Esophagus muscularis mucosa (tissue), 4 donors: ENCODE measurements at regions not wholly inside any gene's neighbourhood (a gene's known extent, or its start where the extent isn't known, plus 50 kb on each side); places are given as distances from the start of the nearest gene placed in this dataset.

ENCODE experiments used
- DNase-seq: peaks from one replicate; pipeline ENCODE4 v3.0.0-alpha.2; 2017; ENCODE audit errors: extremely low spot score
- H3K27ac ChIP-seq, 4 donors: fragments of 200-600 bp; sonication (generic); replicated peaks in 1 of 4; 1 replicate in 3 of 4; 2 replicates in 1 of 4; pipeline ENCODE4 v1.5.1; 2016 to 2019; ENCODE audit warnings: mild to moderate bottlenecking in 1 of 4
- H3K27me3 ChIP-seq, 4 donors: fragments of 200-600 bp; sonication (generic); one replicate each; pipeline versions ENCODE4 v1.5.1 to v1.6.0; 2016 to 2019
- H3K36me3 ChIP-seq, 4 donors: fragments of 200-600 bp; sonication (generic); one replicate each; pipeline ENCODE4 v1.5.1; 2016 to 2019
- H3K4me1 ChIP-seq, 4 donors: fragments of 200-600 bp; sonication (generic); one replicate each; pipeline ENCODE4 v1.5.1; 2016 to 2019
- H3K4me3 ChIP-seq, 4 donors: fragments of 200-600 bp; sonication (generic); 1 replicate in 2 of 4; 2 replicates in 2 of 4; pipeline ENCODE4 v1.5.1; 2016 to 2019; ENCODE audit warnings: mild to moderate bottlenecking in 4 of 4, moderate library complexity in 1 of 4
- H3K9me3 ChIP-seq, 4 donors: fragments of 200-600 bp; sonication (generic); 1 replicate in 3 of 4; 2 replicates in 1 of 4; pipeline ENCODE4 v1.5.1; 2016 to 2019
- EP300 ChIP-seq: sonication (generic); formaldehyde crosslinking; IDR thresholded peaks from one replicate; pipeline ENCODE4 v1.6.1; 2017; ENCODE audit warnings: antibody characterized with exemption
- POLR2A ChIP-seq: fragments of 450-650 bp; IDR thresholded peaks from one replicate; pipeline ENCODE4 v1.6.1; 2017; ENCODE audit warnings: antibody characterized with exemption, moderate library complexity, mild to moderate bottlenecking, low read depth
- POLR2AphosphoS5 ChIP-seq, 2 donors: sonication (generic); formaldehyde crosslinking; IDR thresholded peaks; one replicate each; pipeline ENCODE4 v1.6.1; 2017; ENCODE audit warnings: antibody characterized with exemption in 2 of 2
- WGBS: methylation state at CpG from one replicate; pipeline ENCODE4 v1.1.5; 2018; 5-methylcytosine and 5-hydroxymethylcytosine counted together
- intact Hi-C: fragments of 100-400 bp; cut with DNase I; formaldehyde crosslinking; loops from one replicate; pipeline ENCODE4 v1.15.1; 2023
- TF ChIP-seq, protein P1 (sequence below), 3 experiments: fragments of 200-600 bp in 2 of 3; fragments of 450-650 bp in 1 of 3; sonication (generic) in 2 of 3; IDR thresholded peaks; one replicate each; pipeline ENCODE4 v1.5.1; 2017 to 2019; ENCODE audit warnings: antibody characterized with exemption in 3 of 3, mild to moderate bottlenecking in 2 of 3, moderate library complexity in 1 of 3

DNA sequence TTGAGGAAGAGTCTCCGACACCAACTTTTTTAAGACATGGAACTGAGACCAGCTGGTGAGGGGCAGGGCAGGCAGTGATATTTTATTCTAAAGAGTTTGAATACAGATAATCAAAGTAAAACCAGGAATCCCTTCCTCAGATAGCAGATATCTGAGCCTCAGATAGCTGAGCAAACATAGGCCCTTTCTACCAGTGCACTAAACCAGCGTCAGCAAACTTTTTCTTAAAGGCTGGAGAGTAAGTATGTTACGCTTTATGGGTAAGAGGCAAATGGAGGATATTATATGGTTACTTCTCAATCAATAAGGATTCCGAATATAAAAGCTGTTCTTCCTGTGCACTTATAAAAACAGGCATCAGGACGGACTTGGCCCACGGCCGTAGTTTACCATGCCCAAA lies 73.9 kb downstream of the WNT5A start:
- 93% methylated on average over 7 of the region's 7 CpGs for WGBS
- Histone ChIP-seq H3K36me3 (no peaks in the 10 kb centered on the region), H3K27me3 (no peaks in the 10 kb centered on the region), H3K27ac (no peak overlapping the region), H3K4me3 (no peak overlapping the region), H3K4me1 (no peaks in the 10 kb centered on the region), H3K9me3 (peaks cover 0 to 3% (median 0%) of the 10 kb centered on the region in 4 donors)
- intact Hi-C loops: no loop called here
- TF ChIP-seq POLR2AphosphoS5 (IDR thresholded peaks at IDR 0.05) (no peak), POLR2A (no peak), EP300 (no peak)
- TF ChIP-seq, protein P1, sequence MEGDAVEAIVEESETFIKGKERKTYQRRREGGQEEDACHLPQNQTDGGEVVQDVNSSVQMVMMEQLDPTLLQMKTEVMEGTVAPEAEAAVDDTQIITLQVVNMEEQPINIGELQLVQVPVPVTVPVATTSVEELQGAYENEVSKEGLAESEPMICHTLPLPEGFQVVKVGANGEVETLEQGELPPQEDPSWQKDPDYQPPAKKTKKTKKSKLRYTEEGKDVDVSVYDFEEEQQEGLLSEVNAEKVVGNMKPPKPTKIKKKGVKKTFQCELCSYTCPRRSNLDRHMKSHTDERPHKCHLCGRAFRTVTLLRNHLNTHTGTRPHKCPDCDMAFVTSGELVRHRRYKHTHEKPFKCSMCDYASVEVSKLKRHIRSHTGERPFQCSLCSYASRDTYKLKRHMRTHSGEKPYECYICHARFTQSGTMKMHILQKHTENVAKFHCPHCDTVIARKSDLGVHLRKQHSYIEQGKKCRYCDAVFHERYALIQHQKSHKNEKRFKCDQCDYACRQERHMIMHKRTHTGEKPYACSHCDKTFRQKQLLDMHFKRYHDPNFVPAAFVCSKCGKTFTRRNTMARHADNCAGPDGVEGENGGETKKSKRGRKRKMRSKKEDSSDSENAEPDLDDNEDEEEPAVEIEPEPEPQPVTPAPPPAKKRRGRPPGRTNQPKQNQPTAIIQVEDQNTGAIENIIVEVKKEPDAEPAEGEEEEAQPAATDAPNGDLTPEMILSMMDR (IDR thresholded peaks at IDR 0.05): no peak
- no peak for DNase-seq

DNA sequence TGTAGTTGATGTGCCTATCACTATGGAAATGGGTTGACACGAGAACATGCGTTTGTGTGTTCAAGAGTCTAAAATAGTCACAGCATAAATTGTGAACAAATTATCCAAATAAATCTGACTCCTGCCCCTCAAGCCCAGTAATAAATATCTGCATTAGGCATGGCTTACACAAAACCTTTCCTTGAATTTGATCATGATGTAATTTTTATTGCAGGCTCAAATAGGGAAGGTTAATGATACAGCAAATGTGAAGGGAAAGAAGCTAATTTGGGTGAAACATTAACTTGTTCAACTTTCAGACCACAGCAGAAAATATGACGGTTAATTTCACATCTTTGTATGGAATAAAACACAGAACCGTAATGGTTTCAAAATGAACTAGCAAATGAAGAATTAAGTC lies 74.6 kb downstream of the WNT5A start:
- H3K9me3 ChIP-seq: no peaks in the 10 kb centered on the region
- no peak overlapping the region for H3K27ac ChIP-seq
- H3K4me3 ChIP-seq: no peak overlapping the region
- H3K27me3 ChIP-seq: no peaks in the 10 kb centered on the region
- no peaks in the 10 kb centered on the region for H3K36me3 ChIP-seq
- TF ChIP-seq EP300 (no peak), POLR2A (no peak), POLR2AphosphoS5 (IDR thresholded peaks at IDR 0.05) (no peak)
- TF ChIP-seq, protein P1 (IDR thresholded peaks at IDR 0.05): no peak
- intact Hi-C loops: no loop called here
- no peak for DNase-seq
- H3K4me1 ChIP-seq: no peaks in the 10 kb centered on the region
- WGBS: 88% methylated on average over 4 of the region's 4 CpGs

DNA sequence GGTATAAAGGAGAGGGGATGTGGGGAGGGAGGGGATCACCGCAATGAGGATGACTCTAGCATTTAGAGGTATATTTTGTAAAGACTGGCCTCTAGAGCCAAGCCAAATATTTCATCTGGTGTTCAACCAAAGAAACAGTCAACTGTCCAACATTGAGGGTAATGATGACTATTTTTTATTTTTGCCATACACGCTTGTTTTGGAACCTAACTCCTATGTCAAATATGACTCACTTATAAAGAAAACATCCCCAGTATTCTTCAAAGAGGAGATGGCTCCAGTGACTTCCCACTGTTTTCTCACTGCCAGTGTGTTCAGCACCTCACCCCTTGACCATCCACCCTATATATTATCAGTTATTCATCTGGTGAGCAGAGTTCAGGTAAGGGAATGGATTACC lies 77.3 kb downstream of the WNT5A start:
- Histone ChIP-seq H3K27me3 (no peaks in the 10 kb centered on the region), H3K36me3 (no peaks in the 10 kb centered on the region), H3K9me3 (peaks cover 0 to 8% (median 3%) of the 10 kb centered on the region in 4 donors), H3K4me1 (no peaks in the 10 kb centered on the region), H3K27ac (no peak overlapping the region), H3K4me3 (no peak overlapping the region)
- no peak for DNase-seq
- TF ChIP-seq EP300 (no peak), POLR2A (no peak), POLR2AphosphoS5 (IDR thresholded peaks at IDR 0.05) (no peak)
- TF ChIP-seq, protein P1 (IDR thresholded peaks at IDR 0.05): no peak
- intact Hi-C loops: no loop called here
- WGBS: 100% methylated on average over 2 of the region's 2 CpGs

DNA sequence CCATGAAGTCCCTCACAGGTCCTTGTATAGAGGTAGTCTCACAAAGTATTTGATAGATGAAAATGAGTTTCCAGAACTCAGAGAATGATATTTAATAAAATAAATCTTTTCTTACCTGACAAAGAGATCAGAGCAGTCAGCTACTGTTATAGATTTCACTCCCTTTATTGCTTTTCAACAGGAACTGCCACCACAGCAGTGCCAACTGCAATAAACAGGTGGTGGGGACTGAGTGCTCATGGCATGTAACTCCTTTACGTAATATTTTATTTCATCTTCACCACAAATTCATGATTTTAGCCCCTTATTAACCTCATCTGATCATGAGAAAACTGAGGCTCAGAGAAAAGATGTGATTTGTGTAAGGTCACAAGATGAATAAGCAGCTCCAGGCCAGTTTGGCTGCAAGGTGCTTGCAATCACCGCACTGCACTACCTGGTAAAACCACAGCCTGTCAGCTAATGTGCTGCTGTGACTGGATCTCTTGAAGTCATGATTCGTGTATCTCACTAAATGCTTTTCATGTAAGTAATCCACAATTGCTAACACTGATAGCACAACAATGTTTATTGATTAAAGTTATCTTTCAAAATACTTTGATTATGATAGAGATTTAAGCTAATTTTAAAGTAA lies 78.8 kb downstream of the WNT5A start:
- 95% methylated on average over 3 of the region's 3 CpGs for WGBS
- Histone ChIP-seq H3K36me3 (no peaks in the 10 kb centered on the region), H3K9me3 (peaks cover 0 to 8% (median 3%) of the 10 kb centered on the region in 4 donors), H3K27me3 (no peaks in the 10 kb centered on the region), H3K27ac (no peak overlapping the region), H3K4me3 (no peak overlapping the region), H3K4me1 (no peaks in the 10 kb centered on the region)
- no peak for TF ChIP-seq POLR2A
- TF ChIP-seq POLR2AphosphoS5 (IDR thresholded peaks at IDR 0.05): no peak
- TF ChIP-seq, protein P1 (IDR thresholded peaks at IDR 0.05): no peak
- TF ChIP-seq EP300: no peak
- intact Hi-C loops: no loop called here
- no peak for DNase-seq

DNA sequence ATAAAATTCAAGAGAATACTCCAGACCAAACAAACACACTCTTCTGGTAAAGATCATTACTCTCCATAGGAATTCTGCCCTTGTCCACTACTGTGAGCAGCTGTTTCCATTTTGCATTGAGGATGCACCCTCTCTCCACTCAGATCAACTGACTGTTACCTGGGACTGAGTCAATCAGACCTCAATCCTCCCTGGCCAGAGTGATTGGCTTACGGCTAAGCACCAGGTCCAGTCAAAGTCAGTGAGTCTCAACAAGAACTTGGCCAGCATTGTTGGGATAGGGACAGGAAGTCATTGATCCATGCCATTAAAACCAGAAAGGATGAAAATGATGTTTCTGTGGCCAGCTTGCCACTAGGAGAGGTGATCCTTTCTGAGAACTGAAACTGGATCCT lies 79.7 kb downstream of the WNT5A start:
- DNase-seq: no peak
- TF ChIP-seq POLR2AphosphoS5 (IDR thresholded peaks at IDR 0.05): no peak
- no peak for TF ChIP-seq POLR2A
- TF ChIP-seq, protein P1 (IDR thresholded peaks at IDR 0.05): no peak
- TF ChIP-seq EP300: no peak
- no peaks in the 10 kb centered on the region for H3K36me3 ChIP-seq
- H3K27me3 ChIP-seq: no peaks in the 10 kb centered on the region
- no peak overlapping the region for H3K4me3 ChIP-seq
- peaks cover 0 to 8% (median 3%) of the 10 kb centered on the region in 4 donors for H3K9me3 ChIP-seq
- intact Hi-C loops: no loop called here
- 100% methylated on average over 1 of the region's 1 CpG for WGBS
- no peaks in the 10 kb centered on the region for H3K4me1 ChIP-seq
- H3K27ac ChIP-seq: no peak overlapping the region
